NCI-H1092 treated with DMSO at 0.1 percent for 48 hours (cell line): ENCODE measurements at regions not wholly inside any gene's neighbourhood (a gene's known extent, or its start where the extent isn't known, plus 50 kb on each side); places are given as distances from the start of the nearest gene placed in this dataset.

ENCODE experiments used
- DNase-seq: peaks from one replicate; lab custom pipeline; 2025; lab: John Stamatoyannopoulos, UW

DNA sequence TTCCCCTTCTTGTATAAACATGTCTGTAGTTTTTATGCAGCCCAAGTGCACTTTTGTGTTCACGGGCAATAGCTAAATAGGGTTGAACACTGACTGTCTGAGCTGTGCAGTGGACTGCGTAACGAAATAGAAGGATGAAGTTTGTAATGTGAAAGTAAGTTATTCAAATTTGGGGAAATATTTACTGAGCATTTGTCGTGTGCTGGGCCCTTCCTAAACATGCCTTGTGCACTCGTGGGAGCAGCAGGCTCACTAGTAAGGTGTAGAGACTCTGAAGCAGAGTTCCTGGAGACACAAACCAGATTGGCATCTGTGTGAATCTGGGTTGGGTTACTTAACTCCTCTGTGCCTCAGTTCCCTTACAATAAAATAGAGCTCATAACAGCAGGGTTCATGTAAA, 51.7 kb upstream of the C1QTNF7 start:
- DNase-seq, result no peak

DNA sequence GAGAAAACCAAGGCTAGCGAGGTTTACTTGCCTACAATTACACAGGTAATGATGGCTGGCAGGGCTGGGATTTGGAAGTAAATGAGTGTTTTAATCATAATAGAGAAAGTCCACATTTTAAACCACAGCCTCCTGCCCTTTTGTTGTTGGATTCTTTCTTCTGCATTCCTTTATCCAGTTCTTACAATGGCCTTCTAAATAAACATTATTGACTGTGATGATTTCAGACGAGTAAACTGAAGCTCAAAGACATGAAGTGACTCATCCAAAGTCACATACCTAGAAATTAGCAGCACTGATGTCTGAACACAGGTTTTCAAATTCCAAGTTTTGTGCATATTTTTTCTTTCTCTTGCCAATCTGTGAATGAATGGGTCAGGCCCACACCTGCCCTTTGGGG, 51.2 kb upstream of the C1QTNF7 start:
- no peak for DNase-seq
